ENCODE measurements at regions not wholly inside any gene's neighbourhood (a gene's known extent, or its start where the extent isn't known, plus 50 kb on each side); places are given as distances from the start of the nearest gene placed in this dataset.

DNA sequence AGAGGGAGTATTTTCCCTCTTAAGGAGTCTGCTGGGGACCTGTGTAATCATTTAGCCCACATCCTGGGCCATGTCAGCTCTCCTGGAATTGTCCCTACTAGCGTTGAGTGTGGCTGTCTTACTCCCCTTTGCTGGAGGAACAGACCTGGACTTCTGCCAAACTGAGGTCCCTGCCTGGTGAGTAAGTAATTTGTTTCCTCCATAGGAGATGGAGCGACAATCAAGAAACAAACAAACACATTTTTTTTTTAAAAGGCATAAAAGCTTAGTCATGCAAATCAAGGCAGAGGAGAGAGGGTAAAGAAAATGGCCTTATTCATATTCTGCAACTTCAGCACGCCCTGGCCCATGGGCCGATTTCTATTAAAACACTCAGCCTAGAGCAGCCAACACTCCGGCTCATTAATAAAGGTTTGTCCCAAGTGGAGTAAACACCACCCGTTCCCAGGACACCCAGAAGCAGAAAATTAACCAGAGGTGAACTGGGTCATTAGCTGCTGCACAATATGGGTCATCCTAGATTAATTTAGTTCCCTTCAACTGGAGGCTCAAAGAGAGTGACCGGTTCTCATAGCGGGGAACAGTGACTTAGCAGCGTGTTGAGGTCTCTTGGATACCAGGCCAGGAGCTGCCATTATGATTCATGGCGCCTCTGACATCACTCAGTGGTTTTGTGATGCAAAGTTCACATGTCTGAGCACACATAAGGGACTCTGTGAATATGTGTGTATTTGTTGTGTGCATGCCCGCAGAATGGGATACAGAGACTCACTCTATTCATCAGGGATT is 165.0 kb upstream of the SULF2 start:
- no peak for FAIRE-seq
- DNase-seq, result no peak
- intact Hi-C loops (cut with DNase I), result no loop called here
- WGBS, 2 donors, result 40 to 45% methylated on average over 11 of the region's 11 CpGs
- no peaks in the 10 kb centered on the region for H3K27me3 ChIP-seq
- no peak overlapping the region for H3K27ac ChIP-seq
- no peaks in the 10 kb centered on the region for H3K36me3 ChIP-seq
- H3K9me3 ChIP-seq, result no peaks in the 10 kb centered on the region
- H3K4me1 ChIP-seq, result no peaks in the 10 kb centered on the region
- H3K4me3 ChIP-seq, result no peak overlapping the region
- peak in 1 of 4 donors; percentile 45 for ATAC-seq
- TF ChIP-seq, protein P1, sequence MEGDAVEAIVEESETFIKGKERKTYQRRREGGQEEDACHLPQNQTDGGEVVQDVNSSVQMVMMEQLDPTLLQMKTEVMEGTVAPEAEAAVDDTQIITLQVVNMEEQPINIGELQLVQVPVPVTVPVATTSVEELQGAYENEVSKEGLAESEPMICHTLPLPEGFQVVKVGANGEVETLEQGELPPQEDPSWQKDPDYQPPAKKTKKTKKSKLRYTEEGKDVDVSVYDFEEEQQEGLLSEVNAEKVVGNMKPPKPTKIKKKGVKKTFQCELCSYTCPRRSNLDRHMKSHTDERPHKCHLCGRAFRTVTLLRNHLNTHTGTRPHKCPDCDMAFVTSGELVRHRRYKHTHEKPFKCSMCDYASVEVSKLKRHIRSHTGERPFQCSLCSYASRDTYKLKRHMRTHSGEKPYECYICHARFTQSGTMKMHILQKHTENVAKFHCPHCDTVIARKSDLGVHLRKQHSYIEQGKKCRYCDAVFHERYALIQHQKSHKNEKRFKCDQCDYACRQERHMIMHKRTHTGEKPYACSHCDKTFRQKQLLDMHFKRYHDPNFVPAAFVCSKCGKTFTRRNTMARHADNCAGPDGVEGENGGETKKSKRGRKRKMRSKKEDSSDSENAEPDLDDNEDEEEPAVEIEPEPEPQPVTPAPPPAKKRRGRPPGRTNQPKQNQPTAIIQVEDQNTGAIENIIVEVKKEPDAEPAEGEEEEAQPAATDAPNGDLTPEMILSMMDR (IDR thresholded peaks at IDR 0.05), result no peak

GRCh38 chr20:47949230-47949629 is 163.9 kb upstream of the SULF2 start:
- no peaks in the 10 kb centered on the region for H3K4me1 ChIP-seq
- DNase-seq, result no peak
- ATAC-seq, result no peak
- TF ChIP-seq, protein P1 (IDR thresholded peaks at IDR 0.05), result no peak
- no peaks in the 10 kb centered on the region for H3K9me3 ChIP-seq
- 61 to 75% methylated on average over 6 of the region's 6 CpGs for WGBS, 2 donors
- H3K27me3 ChIP-seq, result no peaks in the 10 kb centered on the region
- no peaks in the 10 kb centered on the region for H3K36me3 ChIP-seq
- intact Hi-C loops (cut with DNase I), result no loop called here
- H3K27ac ChIP-seq, result no peak overlapping the region
- H3K4me3 ChIP-seq, result no peak overlapping the region
- FAIRE-seq, result no peak

GRCh38 chr20:47944682-47945081 is 159.4 kb upstream of the SULF2 start:
- DNase-seq, result no peak
- H3K9me3 ChIP-seq, result no peaks in the 10 kb centered on the region
- H3K27ac ChIP-seq, result no peak overlapping the region
- TF ChIP-seq, protein P1 (IDR thresholded peaks at IDR 0.05), result no peak
- no peak for FAIRE-seq
- no peaks in the 10 kb centered on the region for H3K4me1 ChIP-seq
- H3K27me3 ChIP-seq, result no peaks in the 10 kb centered on the region
- H3K4me3 ChIP-seq, result no peak overlapping the region
- H3K36me3 ChIP-seq, result no peaks in the 10 kb centered on the region
- WGBS, 2 donors, result 82 to 87% methylated on average over 6 of the region's 6 CpGs
- intact Hi-C loops (cut with DNase I), result no loop called here
- no peak for ATAC-seq

DNA sequence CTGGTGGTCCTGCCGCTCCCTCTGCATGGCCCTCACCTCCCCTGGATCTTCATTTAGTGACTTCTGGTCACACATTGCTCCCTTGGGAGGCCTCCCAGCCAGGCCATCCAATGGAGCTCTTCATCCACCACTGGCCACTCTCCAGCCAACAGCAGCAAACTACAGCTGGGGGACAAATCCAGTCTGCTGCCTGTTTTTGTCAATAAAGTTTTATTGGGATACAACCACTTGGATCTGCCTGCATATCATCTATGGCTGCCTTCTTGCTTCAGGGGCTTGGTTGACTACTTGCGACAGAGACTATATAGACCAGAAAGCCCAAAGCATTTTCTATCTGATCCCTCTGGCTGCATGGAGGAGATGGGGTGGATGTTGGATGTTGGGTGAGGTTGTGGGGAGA is 156.6 kb upstream of the SULF2 start:
- ATAC-seq, result no peak
- intact Hi-C loops (cut with DNase I), result no loop called here
- H3K36me3 ChIP-seq, result no peaks in the 10 kb centered on the region
- H3K4me3 ChIP-seq, result no peak overlapping the region
- H3K27ac ChIP-seq, result no peak overlapping the region
- H3K9me3 ChIP-seq, result no peaks in the 10 kb centered on the region
- H3K27me3 ChIP-seq, result peaks cover 0 to 4% (median 0%) of the 10 kb centered on the region in 4 donors
- 96 to 97% methylated on average over 2 of the region's 2 CpGs for WGBS, 2 donors
- H3K4me1 ChIP-seq, result no peaks in the 10 kb centered on the region
- TF ChIP-seq, protein P1 (IDR thresholded peaks at IDR 0.05), result no peak
- no peak for DNase-seq
- no peak for FAIRE-seq

DNA sequence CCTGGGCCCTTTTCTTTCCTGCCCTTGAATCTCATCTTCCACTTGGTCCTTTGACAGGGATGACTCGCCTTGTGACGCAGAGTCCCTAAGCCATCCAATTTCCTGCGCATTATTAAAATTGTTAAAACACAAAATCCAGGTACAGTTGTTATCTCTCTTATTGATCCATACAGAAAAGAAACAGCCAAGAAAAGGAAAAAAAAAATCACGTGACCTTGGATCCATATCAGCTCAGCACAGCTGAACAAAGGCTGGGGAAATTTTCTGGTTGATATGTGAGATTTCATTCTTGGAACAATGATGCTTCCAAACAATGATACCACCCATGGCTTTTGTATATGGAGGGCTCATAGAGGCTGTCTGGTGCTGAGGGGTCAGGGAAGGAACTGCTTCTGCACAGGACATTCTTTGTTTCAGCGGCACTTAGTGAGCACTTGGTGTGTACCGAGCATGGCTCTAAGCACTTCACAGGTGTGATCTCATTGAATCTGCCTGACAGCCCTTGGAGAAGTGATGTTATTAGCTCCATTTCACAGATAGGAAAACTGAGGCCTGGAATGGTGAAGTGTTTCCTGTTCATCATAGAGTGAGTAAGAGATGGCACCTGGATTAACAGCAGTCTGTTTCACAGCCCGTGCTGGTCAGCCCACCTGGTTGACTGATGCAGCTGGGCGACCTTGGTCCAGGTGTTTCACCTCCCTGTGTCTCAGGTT is 155.0 kb upstream of the SULF2 start:
- intact Hi-C loops (cut with DNase I), result no loop called here
- no peaks in the 10 kb centered on the region for H3K36me3 ChIP-seq
- DNase-seq, result no peak
- H3K4me3 ChIP-seq, result no peak overlapping the region
- TF ChIP-seq, protein P1 (IDR thresholded peaks at IDR 0.05), result no peak
- H3K27me3 ChIP-seq, result peaks cover 0 to 7% (median 2%) of the 10 kb centered on the region in 4 donors
- no peak for FAIRE-seq
- ATAC-seq, result no peak
- no peaks in the 10 kb centered on the region for H3K9me3 ChIP-seq
- 43 to 49% methylated on average over 8 of the region's 8 CpGs for WGBS, 2 donors
- no peak overlapping the region for H3K27ac ChIP-seq
- no peaks in the 10 kb centered on the region for H3K4me1 ChIP-seq
